DOHH2 (cell line): ENCODE measurements at regions not wholly inside any gene's neighbourhood (a gene's known extent, or its start where the extent isn't known, plus 50 kb on each side); places are given as distances from the start of the nearest gene placed in this dataset.

Source experiments
- H3F3A ChIP-seq: fragments of 200-600 bp; sonication (generic), shearing (Covaris generic); 2 replicates; pipeline ENCODE4 v1.6.0; 2016; ENCODE audit warnings: antibody characterized with exemption, mild to moderate bottlenecking; ENCODE audit not compliant: control insufficient read depth, insufficient read depth
- H3K27ac ChIP-seq: fragments of 200-600 bp; sonication (generic); 2 replicates; pipeline ENCODE4 v1.5.1; 2014; ENCODE audit warnings: low read depth, mild to moderate bottlenecking, low read length, moderate library complexity
- H3K27me3 ChIP-seq: fragments of 200-600 bp; sonication (generic); 2 replicates; pipeline ENCODE4 v1.6.1; 2014; ENCODE audit warnings: mild to moderate bottlenecking, low read length, mixed read lengths; ENCODE audit not compliant: control insufficient read depth
- H3K36me3 ChIP-seq: fragments of 200-600 bp; sonication (generic); 2 replicates; pipeline ENCODE4 v1.6.1; 2014; ENCODE audit warnings: mild to moderate bottlenecking, low read length, moderate library complexity, mixed read lengths; ENCODE audit not compliant: control insufficient read depth
- H3K4me1 ChIP-seq: fragments of 200-600 bp; sonication (generic); 2 replicates; pipeline ENCODE4 v1.6.1; 2014; ENCODE audit warnings: mild to moderate bottlenecking, low read length, mixed read lengths; ENCODE audit not compliant: control insufficient read depth
- H3K4me2 ChIP-seq: fragments of 200-600 bp; sonication (generic); 2 replicates; pipeline ENCODE4 v1.6.0; 2014; ENCODE audit warnings: mild to moderate bottlenecking, low read length, moderate library complexity
- H3K4me3 ChIP-seq: fragments of 200-600 bp; sonication (generic); 2 replicates; pipeline ENCODE4 v1.5.1; 2014; ENCODE audit warnings: mild to moderate bottlenecking, low read length, mixed read lengths
- H3K79me2 ChIP-seq: fragments of 200-600 bp; sonication (generic); 2 replicates; pipeline ENCODE4 v1.6.1; 2014; ENCODE audit warnings: mild to moderate bottlenecking, low read length, mixed read lengths; ENCODE audit not compliant: control insufficient read depth
- H3K9me2 ChIP-seq: fragments of 200-600 bp; sonication (generic); replicated peaks from 2 replicates; pipeline ENCODE4 v1.6.1; 2014; ENCODE audit warnings: mild to moderate bottlenecking, low read length, mixed read lengths; ENCODE audit not compliant: control insufficient read depth
- H3K9me3 ChIP-seq: fragments of 200-600 bp; sonication (generic); 2 replicates; pipeline ENCODE4 v1.6.1; 2014; ENCODE audit warnings: antibody characterized with exemption, low read length, mixed read lengths; ENCODE audit not compliant: control insufficient read depth, insufficient read depth
- H4K20me1 ChIP-seq: fragments of 200-600 bp; sonication (generic); 2 replicates; pipeline ENCODE4 v1.6.0; 2014; ENCODE audit warnings: low read depth, mild to moderate bottlenecking, antibody characterized with exemption, low read length, moderate library complexity; ENCODE audit not compliant: control insufficient read depth, insufficient read depth
- CTCF ChIP-seq: fragments of 200-600 bp; sonication (generic); IDR thresholded peaks from one replicate; pipeline ENCODE4 v1.5.1; 2014; ENCODE audit warnings: antibody characterized with exemption, mild to moderate bottlenecking, low read depth, low read length; ENCODE audit not compliant: poor library complexity, severe bottlenecking
- EZH2phosphoT487 ChIP-seq: fragments of 200-600 bp; sonication (generic); IDR thresholded peaks from 2 replicates; pipeline ENCODE4 v1.6.1; 2017; ENCODE audit warnings: borderline replicate concordance, mild to moderate bottlenecking, antibody characterized with exemption, low read length, moderate library complexity, mixed read lengths

- Histone ChIP-seq H3K27ac (no peak overlapping the region), H4K20me1 (no peaks in the 10 kb centered on the region), H3K36me3 (no peaks in the 10 kb centered on the region), H3K9me3 (no peaks in the 10 kb centered on the region), H3K79me2 (no peaks in the 10 kb centered on the region), H3K27me3 (no peaks in the 10 kb centered on the region), H3K4me3 (no peak overlapping the region), H3K9me2 (no peaks in the 10 kb centered on the region), H3K4me1 (no peaks in the 10 kb centered on the region), H3F3A (no peaks in the 10 kb centered on the region), H3K4me2 (no peak overlapping the region)
- TF ChIP-seq CTCF (no peak), EZH2phosphoT487 (no peak)
Observed at GRCh38 chr22:27676545-27677213, 124.9 kb downstream of the MN1 start.

DNA sequence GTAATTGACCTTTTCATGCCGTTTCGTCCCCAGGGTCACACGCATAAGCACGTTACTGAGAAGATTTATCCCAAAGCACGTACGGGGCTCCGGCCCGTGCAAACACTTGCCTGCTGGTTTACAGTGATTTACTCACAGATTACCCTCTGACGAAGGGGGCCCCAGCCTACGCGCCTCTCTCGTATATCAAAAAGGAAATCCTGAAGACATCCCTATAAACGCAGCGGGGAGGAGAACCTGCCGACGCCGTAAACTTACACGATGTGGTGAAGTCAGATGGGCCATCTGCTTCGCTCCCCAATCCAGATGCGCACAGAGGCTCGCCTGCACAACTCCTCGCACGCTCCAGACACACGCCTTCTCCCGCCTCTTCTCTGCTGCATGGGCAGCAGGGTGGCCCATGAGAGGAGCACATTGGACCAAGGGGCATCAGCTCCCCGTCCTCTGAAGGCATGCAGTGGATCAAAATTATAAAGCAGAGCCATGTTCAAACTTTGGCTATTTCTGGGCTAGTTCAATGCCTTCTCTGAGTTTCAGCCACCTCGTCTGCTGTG lies 123.6 kb downstream of the MN1 start:
- H3K79me2 ChIP-seq: no peaks in the 10 kb centered on the region
- no peaks in the 10 kb centered on the region for H3K36me3 ChIP-seq
- no peak for TF ChIP-seq EZH2phosphoT487
- TF ChIP-seq CTCF: no peak
- H3K9me2 ChIP-seq: no peaks in the 10 kb centered on the region
- no peak overlapping the region for H3K4me2 ChIP-seq
- H3K27me3 ChIP-seq: no peaks in the 10 kb centered on the region
- no peaks in the 10 kb centered on the region for H4K20me1 ChIP-seq
- H3F3A ChIP-seq: no peaks in the 10 kb centered on the region
- H3K9me3 ChIP-seq: no peaks in the 10 kb centered on the region
- H3K27ac ChIP-seq: no peak overlapping the region
- no peak overlapping the region for H3K4me3 ChIP-seq
- H3K4me1 ChIP-seq: no peaks in the 10 kb centered on the region

DNA sequence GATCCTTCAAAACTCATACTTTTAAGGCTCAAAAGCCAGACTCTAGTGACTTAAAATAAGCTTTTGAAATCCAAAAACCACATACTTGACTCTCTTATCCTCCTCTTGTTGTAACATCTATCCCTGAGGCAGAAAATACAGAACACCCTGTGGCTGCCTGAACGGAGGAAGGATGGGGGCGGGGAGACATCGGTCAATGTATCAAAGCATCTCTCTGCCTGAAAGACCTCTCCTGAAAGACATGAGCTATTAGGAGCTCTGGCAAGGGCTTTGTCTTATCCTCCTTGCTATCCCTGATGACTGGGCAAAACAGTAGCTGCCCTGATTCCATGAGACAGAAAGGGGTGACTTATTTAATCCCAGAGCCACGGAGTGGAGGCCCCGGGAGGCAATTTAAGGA lies 122.4 kb downstream of the MN1 start:
- Histone ChIP-seq H3K27me3 (no peaks in the 10 kb centered on the region), H3K4me2 (no peak overlapping the region), H3K9me3 (no peaks in the 10 kb centered on the region), H3K79me2 (no peaks in the 10 kb centered on the region), H3K36me3 (no peaks in the 10 kb centered on the region), H3F3A (no peaks in the 10 kb centered on the region), H3K4me1 (no peaks in the 10 kb centered on the region), H4K20me1 (no peaks in the 10 kb centered on the region), H3K27ac (no peak overlapping the region), H3K4me3 (no peak overlapping the region), H3K9me2 (no peaks in the 10 kb centered on the region)
- no peak for TF ChIP-seq EZH2phosphoT487
- no peak for TF ChIP-seq CTCF
